OCI-LY3 (cell line): ENCODE measurements at regions not wholly inside any gene's neighbourhood (a gene's known extent, or its start where the extent isn't known, plus 50 kb on each side); places are given as distances from the start of the nearest gene placed in this dataset.

ENCODE experiments used
- EZH2phosphoT487 ChIP-seq: fragments of 200-600 bp; shearing (Covaris generic); IDR thresholded peaks from 2 replicates; pipeline ENCODE4 v1.6.1; 2018; ENCODE audit warnings: antibody characterized with exemption, mixed run types, low read depth
- TF ChIP-seq, protein P1 (sequence below): fragments of 200-600, 300-600 bp; sonication (generic); IDR thresholded peaks from 2 replicates; pipeline ENCODE4 v1.5.1; 2014; ENCODE audit warnings: antibody characterized with exemption, low read length, low read depth

DNA sequence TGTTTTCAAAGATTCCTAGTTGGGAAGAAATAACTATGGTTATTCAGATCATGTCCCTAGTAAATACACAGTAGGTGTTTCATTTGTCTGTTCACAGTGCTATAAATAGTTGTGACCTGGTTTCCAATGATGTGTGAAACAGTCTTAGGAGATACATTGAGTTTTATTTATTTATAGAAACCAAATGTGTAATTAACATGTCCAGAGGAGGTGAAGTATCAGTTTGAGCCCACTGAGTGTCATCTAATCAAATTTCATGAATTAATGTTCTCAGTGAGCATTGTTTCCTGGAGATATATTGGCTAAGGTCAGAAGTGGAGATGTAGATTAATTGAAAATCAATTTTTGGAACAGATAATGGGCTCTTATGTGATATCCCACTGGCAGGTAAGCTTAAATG lies 996.3 kb downstream of the FSTL5 start:
- TF ChIP-seq EZH2phosphoT487: no peak
- TF ChIP-seq, protein P1, sequence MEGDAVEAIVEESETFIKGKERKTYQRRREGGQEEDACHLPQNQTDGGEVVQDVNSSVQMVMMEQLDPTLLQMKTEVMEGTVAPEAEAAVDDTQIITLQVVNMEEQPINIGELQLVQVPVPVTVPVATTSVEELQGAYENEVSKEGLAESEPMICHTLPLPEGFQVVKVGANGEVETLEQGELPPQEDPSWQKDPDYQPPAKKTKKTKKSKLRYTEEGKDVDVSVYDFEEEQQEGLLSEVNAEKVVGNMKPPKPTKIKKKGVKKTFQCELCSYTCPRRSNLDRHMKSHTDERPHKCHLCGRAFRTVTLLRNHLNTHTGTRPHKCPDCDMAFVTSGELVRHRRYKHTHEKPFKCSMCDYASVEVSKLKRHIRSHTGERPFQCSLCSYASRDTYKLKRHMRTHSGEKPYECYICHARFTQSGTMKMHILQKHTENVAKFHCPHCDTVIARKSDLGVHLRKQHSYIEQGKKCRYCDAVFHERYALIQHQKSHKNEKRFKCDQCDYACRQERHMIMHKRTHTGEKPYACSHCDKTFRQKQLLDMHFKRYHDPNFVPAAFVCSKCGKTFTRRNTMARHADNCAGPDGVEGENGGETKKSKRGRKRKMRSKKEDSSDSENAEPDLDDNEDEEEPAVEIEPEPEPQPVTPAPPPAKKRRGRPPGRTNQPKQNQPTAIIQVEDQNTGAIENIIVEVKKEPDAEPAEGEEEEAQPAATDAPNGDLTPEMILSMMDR: no peak
